Stomach (tissue), 8 donors: ENCODE measurements at regions not wholly inside any gene's neighbourhood (a gene's known extent, or its start where the extent isn't known, plus 50 kb on each side); places are given as distances from the start of the nearest gene placed in this dataset.

ENCODE experiments used
- DNase-seq, 2 donors: peaks; one replicate each; pipeline versions ENCODE4 v3.0.0 to v3.0.0-alpha.2; 2013 to 2019
- H3K27ac ChIP-seq, 5 donors: fragments of 200-600 bp in 4 of 5; sonication (generic) in 4 of 5; one replicate each; pipeline ENCODE4 v1.5.1; 2013 to 2019; ENCODE audit warnings: mild to moderate bottlenecking in 1 of 5, moderate library complexity in 1 of 5
- H3K27me3 ChIP-seq, 3 donors: fragments of 200-600 bp; sonication (generic); one replicate each; pipeline ENCODE4 v1.5.1; 2017 to 2019; ENCODE audit warnings: mixed run types in 1 of 3
- H3K36me3 ChIP-seq, 4 donors: fragments of 200-600 bp; sonication (generic); 1 replicate in 3 of 4; 2 replicates in 1 of 4; pipeline ENCODE4 v1.5.1; 2016 to 2019
- H3K4me1 ChIP-seq, 4 donors: fragments of 200-600 bp; sonication (generic); one replicate each; pipeline ENCODE4 v1.5.1; 2016 to 2019
- H3K4me3 ChIP-seq, 4 donors: fragments of 200-600 bp; sonication (generic) in 3 of 4; one replicate each; pipeline ENCODE4 v1.5.1; 2016 to 2019; ENCODE audit warnings: mild to moderate bottlenecking in 1 of 4
- H3K9me3 ChIP-seq, 4 donors: fragments of 200-600 bp; sonication (generic); one replicate each; pipeline ENCODE4 v1.5.1; 2016 to 2019
- CTCF ChIP-seq, 7 experiments: fragments of 450-650 bp in 4 of 7; fragments of 200-600 bp in 3 of 7; sonication (generic) in 3 of 7; IDR thresholded peaks; one replicate each; pipeline ENCODE4 v1.5.1; 2016 to 2019; ENCODE audit warnings: antibody characterized with exemption in 7 of 7, control low read depth in 2 of 7, mild to moderate bottlenecking in 1 of 7
- EP300 ChIP-seq: sonication (generic); formaldehyde crosslinking; IDR thresholded peaks from one replicate; pipeline ENCODE4 v1.6.1; 2017; ENCODE audit warnings: antibody characterized with exemption
- POLR2A ChIP-seq, 4 donors: fragments of 450-650 bp; IDR thresholded peaks; one replicate each; pipeline ENCODE4 v1.6.1; 2016; ENCODE audit warnings: antibody characterized with exemption in 4 of 4, control low read depth in 2 of 4, mild to moderate bottlenecking in 1 of 4, moderate library complexity in 1 of 4
- POLR2AphosphoS5 ChIP-seq, 3 donors: sonication (generic); formaldehyde crosslinking; IDR thresholded peaks; one replicate each; pipeline ENCODE4 v1.6.1; 2016; ENCODE audit warnings: antibody characterized with exemption in 3 of 3
- WGBS, 5 donors: extraction: QIAGEN DNeasy Blood & Tissue Kit in 3 of 5; methylation state at CpG; one replicate each; pipeline versions ENCODE4 v1.1.5 to v1.1.7; 2013 to 2018; 5-methylcytosine and 5-hydroxymethylcytosine counted together
- intact Hi-C: fragments of 100-400 bp; cut with DNase I; formaldehyde crosslinking; loops from one replicate; pipeline ENCODE4 v1.15.1; 2023; ENCODE audit warnings: low total_unique reads
- donor health status: healthy with polysubstance abuse.
- donor health status: Bipolar disorder and iron deficiency.
- donor health status: healthy.

- intact Hi-C loops, result no loop called here
- H3K9me3 ChIP-seq, result no peaks in the 10 kb centered on the region
- WGBS, 5 donors, result 87 to 97% (median 94%) methylated on average over 6 of the region's 6 CpGs
- H3K27me3 ChIP-seq, result no peaks in the 10 kb centered on the region
- TF ChIP-seq EP300 (no peak), POLR2AphosphoS5 (IDR thresholded peaks at IDR 0.05) (no peak), CTCF (IDR thresholded peaks at IDR 0.05) (no peak), POLR2A (IDR thresholded peaks at IDR 0.05) (no peak)
- H3K4me1 ChIP-seq, result peaks cover 0 to 1% (median 0%) of the 10 kb centered on the region in 4 donors
- H3K27ac ChIP-seq, result no peak overlapping the region
- H3K4me3 ChIP-seq, result no peak overlapping the region
- H3K36me3 ChIP-seq, result no peaks in the 10 kb centered on the region
- DNase-seq, result no peak
Observed at GRCh38 chr1:81472387-81472786, 328.3 kb upstream of the ADGRL2 start.

GRCh38 chr1:81471255-81471654, 329.5 kb upstream of the ADGRL2 start:
- Histone ChIP-seq H3K4me1 (no peaks in the 10 kb centered on the region), H3K27ac (no peak overlapping the region), H3K4me3 (no peak overlapping the region), H3K36me3 (no peaks in the 10 kb centered on the region), H3K27me3 (no peaks in the 10 kb centered on the region), H3K9me3 (no peaks in the 10 kb centered on the region)
- no peak for DNase-seq
- intact Hi-C loops, result no loop called here
- WGBS, 5 donors, result 63 to 67% (median 66%) methylated on average over 2 of the region's 2 CpGs
- TF ChIP-seq POLR2A (IDR thresholded peaks at IDR 0.05) (no peak), EP300 (no peak), POLR2AphosphoS5 (IDR thresholded peaks at IDR 0.05) (no peak), CTCF (IDR thresholded peaks at IDR 0.05) (no peak)

- WGBS, 5 donors, result 68 to 81% (median 76%) methylated on average over 3 of the region's 3 CpGs
- no peaks in the 10 kb centered on the region for H3K9me3 ChIP-seq
- no peak overlapping the region for H3K27ac ChIP-seq
- no peaks in the 10 kb centered on the region for H3K4me1 ChIP-seq
- no peaks in the 10 kb centered on the region for H3K36me3 ChIP-seq
- TF ChIP-seq POLR2AphosphoS5 (IDR thresholded peaks at IDR 0.05) (no peak), POLR2A (IDR thresholded peaks at IDR 0.05) (no peak), EP300 (no peak), CTCF (IDR thresholded peaks at IDR 0.05) (no peak)
- intact Hi-C loops, result no loop called here
- no peak overlapping the region for H3K4me3 ChIP-seq
- H3K27me3 ChIP-seq, result no peaks in the 10 kb centered on the region
- no peak for DNase-seq
Observed at GRCh38 chr1:81470275-81470674, 330.5 kb upstream of the ADGRL2 start.

GRCh38 chr1:81467383-81467782, 333.4 kb upstream of the ADGRL2 start:
- no peak for DNase-seq
- Histone ChIP-seq H3K9me3 (no peaks in the 10 kb centered on the region), H3K27me3 (no peaks in the 10 kb centered on the region), H3K4me3 (no peak overlapping the region), H3K36me3 (no peaks in the 10 kb centered on the region), H3K27ac (no peak overlapping the region), H3K4me1 (no peaks in the 10 kb centered on the region)
- WGBS, 5 donors, result 89 to 97% (median 94%) methylated on average over 4 of the region's 4 CpGs
- intact Hi-C loops, result no loop called here
- TF ChIP-seq POLR2AphosphoS5 (IDR thresholded peaks at IDR 0.05), result no peak
- TF ChIP-seq POLR2A (IDR thresholded peaks at IDR 0.05), result no peak

- intact Hi-C loops, result no loop called here
- H3K4me1 ChIP-seq, result no peaks in the 10 kb centered on the region
- TF ChIP-seq EP300 (no peak), POLR2AphosphoS5 (IDR thresholded peaks at IDR 0.05) (no peak), POLR2A (IDR thresholded peaks at IDR 0.05) (no peak), CTCF (IDR thresholded peaks at IDR 0.05) (no peak)
- no peak for DNase-seq
- WGBS, 5 donors, result 66 to 75% (median 70%) methylated on average over 4 of the region's 4 CpGs
- no peak overlapping the region for H3K4me3 ChIP-seq
- H3K9me3 ChIP-seq, result no peaks in the 10 kb centered on the region
- H3K27ac ChIP-seq, result no peak overlapping the region
- H3K36me3 ChIP-seq, result no peaks in the 10 kb centered on the region
- no peaks in the 10 kb centered on the region for H3K27me3 ChIP-seq
Observed at GRCh38 chr1:81466961-81467360, 333.8 kb upstream of the ADGRL2 start.
